ENCODE measurements at regions not wholly inside any gene's neighbourhood (a gene's known extent, or its start where the extent isn't known, plus 50 kb on each side); places are given as distances from the start of the nearest gene placed in this dataset.

DNA sequence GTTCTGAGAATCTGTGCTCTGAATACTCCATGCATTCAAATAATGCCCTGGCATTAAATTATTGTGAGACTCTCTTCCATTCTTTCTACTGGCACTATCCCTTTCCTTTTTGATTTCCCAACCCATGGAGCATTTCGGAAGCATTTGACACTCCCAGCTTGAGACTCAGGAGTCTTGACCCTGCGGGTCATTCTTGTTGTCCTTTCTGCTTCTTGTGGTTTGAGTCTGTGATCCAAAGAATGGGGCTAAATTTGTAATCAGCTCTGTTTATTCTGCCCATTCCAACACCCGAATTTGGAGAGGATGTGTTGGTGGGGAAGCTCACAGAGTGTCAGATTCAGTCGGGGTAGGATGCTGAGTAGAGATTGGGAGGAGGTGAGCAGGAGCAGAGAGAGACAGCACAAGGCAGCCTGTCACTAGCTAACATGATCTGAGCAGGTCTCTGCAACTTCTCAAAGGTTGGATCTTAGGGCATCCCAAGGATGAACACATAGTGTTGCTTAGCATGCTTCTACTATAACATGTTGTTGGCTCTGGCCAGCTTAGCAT lies 80.4 kb upstream of the BMPER start:
- TF ChIP-seq, protein P1, sequence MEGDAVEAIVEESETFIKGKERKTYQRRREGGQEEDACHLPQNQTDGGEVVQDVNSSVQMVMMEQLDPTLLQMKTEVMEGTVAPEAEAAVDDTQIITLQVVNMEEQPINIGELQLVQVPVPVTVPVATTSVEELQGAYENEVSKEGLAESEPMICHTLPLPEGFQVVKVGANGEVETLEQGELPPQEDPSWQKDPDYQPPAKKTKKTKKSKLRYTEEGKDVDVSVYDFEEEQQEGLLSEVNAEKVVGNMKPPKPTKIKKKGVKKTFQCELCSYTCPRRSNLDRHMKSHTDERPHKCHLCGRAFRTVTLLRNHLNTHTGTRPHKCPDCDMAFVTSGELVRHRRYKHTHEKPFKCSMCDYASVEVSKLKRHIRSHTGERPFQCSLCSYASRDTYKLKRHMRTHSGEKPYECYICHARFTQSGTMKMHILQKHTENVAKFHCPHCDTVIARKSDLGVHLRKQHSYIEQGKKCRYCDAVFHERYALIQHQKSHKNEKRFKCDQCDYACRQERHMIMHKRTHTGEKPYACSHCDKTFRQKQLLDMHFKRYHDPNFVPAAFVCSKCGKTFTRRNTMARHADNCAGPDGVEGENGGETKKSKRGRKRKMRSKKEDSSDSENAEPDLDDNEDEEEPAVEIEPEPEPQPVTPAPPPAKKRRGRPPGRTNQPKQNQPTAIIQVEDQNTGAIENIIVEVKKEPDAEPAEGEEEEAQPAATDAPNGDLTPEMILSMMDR (IDR thresholded peaks at IDR 0.05) = no peak
- TF ChIP-seq POLR2A (IDR thresholded peaks at IDR 0.05) = no peak

Data from heart left ventricle (tissue), 13 donors.